HCT116 (cell line): ENCODE measurements at regions not wholly inside any gene's neighbourhood (a gene's known extent, or its start where the extent isn't known, plus 50 kb on each side); places are given as distances from the start of the nearest gene placed in this dataset.

Experiments used
- ATAC-seq: fragments of 200-7000 bp; cut with Tn5 transposase; 2 replicates; pipeline ENCODE4 v1.9.1; 2020; ENCODE audit warnings: mild to moderate bottlenecking, moderate library complexity
- BruUV-seq: library from RNA; stranded (reverse); fragments of 400-500 nt; replicated peaks from 2 replicates; lab custom pipeline; 2021; lab: Mats Ljungman, UMichigan
- CTCF ChIA-PET: fragments of 300-600 bp; sonication (Branson Sonifier 250); formaldehyde crosslinking; loops from one replicate; lab custom pipeline; 2021; ENCODE audit warnings: antibody characterized with exemption; lab: Charles Lee
- POLR2A ChIA-PET: fragments of 300-600, 350-600 bp; sonication (Branson Sonifier 250); formaldehyde crosslinking; loops from one replicate; lab custom pipeline; 2021; ENCODE audit warnings: antibody characterized with exemption; lab: Charles Lee
- RAD21 ChIA-PET, 2 experiments: fragments of 300-600 bp; sonication (Branson Sonifier 250); formaldehyde crosslinking; loops; one replicate each; lab custom pipeline; 2023; ENCODE audit warnings: low total read pairs in 2 of 2; ENCODE audit not compliant: uncharacterized antibody in 2 of 2, unreplicated experiment in 2 of 2, low non-redundant PET in 1 of 2; lab: Charles Lee
- DNase-seq: peaks from one replicate; pipeline ENCODE4 v3.0.0-alpha.2; 2010; ENCODE audit warnings: low read depth, low spot score
- H2AFZ ChIP-seq: fragments of 200-600 bp; shearing (Covaris generic), sonication (generic); 2 replicates; pipeline ENCODE4 v1.6.1; 2017; ENCODE audit warnings: low read depth, mixed run types, mixed read lengths, antibody characterized with exemption, low read length; ENCODE audit not compliant: poor library complexity, severe bottlenecking
- H3K27ac ChIP-seq: 2 replicates; pipeline ENCODE4 v1.5.1; 2012; ENCODE audit warnings: low read depth, low read length
- H3K27me3 ChIP-seq: fragments of 200-600 bp; sonication (generic); 2 replicates; pipeline ENCODE4 v1.6.1; 2016; ENCODE audit warnings: mixed run types, low read length, mixed read lengths; ENCODE audit not compliant: insufficient read depth
- H3K36me3 ChIP-seq, 2 experiments: fragments of 200-500 bp in 1 of 2; fragments of 200-600 bp in 1 of 2; sonication (Bioruptor generic) in 1 of 2; sonication (generic) in 1 of 2; 2 replicates each; pipeline versions ENCODE4 v1.5.1 to v1.6.1; 2014 to 2016; ENCODE audit warnings: low read length in 2 of 2, inconsistent platforms in 1 of 2, mixed read lengths in 1 of 2, mixed run types in 1 of 2; ENCODE audit not compliant: insufficient read depth in 2 of 2, control insufficient read depth in 1 of 2
- H3K4me1 ChIP-seq, 2 experiments: fragments of 200-600 bp in 1 of 2; sonication (generic) in 1 of 2; 2 replicates each; pipeline versions ENCODE4 v1.5.1 to v1.6.1; 2012 to 2017; ENCODE audit warnings: low read length in 2 of 2, inconsistent platforms in 1 of 2, mild to moderate bottlenecking in 1 of 2, mixed read lengths in 1 of 2, mixed run types in 1 of 2, moderate library complexity in 1 of 2; ENCODE audit not compliant: insufficient read depth in 2 of 2, control insufficient read depth in 1 of 2
- H3K4me2 ChIP-seq: fragments of 200-600 bp; sonication (generic); 2 replicates; pipeline ENCODE4 v1.6.1; 2017; ENCODE audit warnings: mixed run types, low read length, mixed read lengths
- H3K4me3 ChIP-seq, 2 experiments: fragments of 200-600 bp in 1 of 2; sonication (generic) in 1 of 2; replicated peaks in 1 of 2; 2 replicates each; pipeline ENCODE4 v1.5.1; 2011 to 2016; ENCODE audit warnings: low read length in 2 of 2, control low read depth in 1 of 2, low read depth in 1 of 2, mild to moderate bottlenecking in 1 of 2, mixed read lengths in 1 of 2, mixed run types in 1 of 2
- H3K79me2 ChIP-seq: fragments of 200-600 bp; sonication (generic); 2 replicates; pipeline ENCODE4 v1.6.1; 2017; ENCODE audit warnings: mild to moderate bottlenecking, mixed run types, low read length, moderate library complexity, mixed read lengths; ENCODE audit not compliant: insufficient read depth
- H3K9ac ChIP-seq: fragments of 200-600 bp; sonication (generic); 2 replicates; pipeline ENCODE4 v1.6.1; 2016; ENCODE audit warnings: low read length, mixed read lengths
- H3K9me2 ChIP-seq: fragments of 200-600 bp; sonication (generic), shearing (Covaris generic); 2 replicates; pipeline ENCODE4 v1.6.1; 2017; ENCODE audit warnings: mixed run types, mild to moderate bottlenecking, moderate library complexity; ENCODE audit not compliant: insufficient read depth
- H3K9me3 ChIP-seq, 2 experiments: fragments of 200-500 bp in 1 of 2; fragments of 200-600 bp in 1 of 2; sonication (Bioruptor generic) in 1 of 2; sonication (generic) in 1 of 2; 2 replicates each; pipeline ENCODE4 v1.6.1; 2014 to 2017; ENCODE audit warnings: low read length in 2 of 2, mixed read lengths in 2 of 2, inconsistent platforms in 1 of 2, low read depth in 1 of 2, mild to moderate bottlenecking in 1 of 2, mixed run types in 1 of 2, moderate library complexity in 1 of 2; ENCODE audit not compliant: control insufficient read depth in 1 of 2, insufficient read depth in 1 of 2
- H4K20me1 ChIP-seq: fragments of 200-600 bp; sonication (generic), shearing (Covaris generic); 2 replicates; pipeline ENCODE4 v1.6.1; 2017; ENCODE audit warnings: mixed run types, mild to moderate bottlenecking, moderate library complexity; ENCODE audit not compliant: insufficient read depth
- ATF3 ChIP-seq: IDR thresholded peaks from 2 replicates; pipeline ENCODE4 v1.6.1; 2012
- CBX3 ChIP-seq: IDR thresholded peaks from 2 replicates; pipeline ENCODE4 v1.6.1; 2012; ENCODE audit warnings: low read depth
- CEBPB ChIP-seq: IDR thresholded peaks from 2 replicates; pipeline ENCODE4 v1.6.1; 2012; ENCODE audit warnings: low read depth
- CTCF ChIP-seq, 3 experiments: fragments of 200-600 bp in 1 of 3; sonication (generic) in 1 of 3; IDR thresholded peaks in 2 of 3; conservative IDR thresholded peaks in 1 of 3; 2 replicates each; pipeline ENCODE4 v1.5.1; 2012 to 2017; ENCODE audit warnings: low read depth in 2 of 3, low read length in 2 of 3, antibody characterized with exemption in 1 of 3, borderline replicate concordance in 1 of 3, control low read depth in 1 of 3, mild to moderate bottlenecking in 1 of 3, mixed read lengths in 1 of 3, mixed run types in 1 of 3, moderate library complexity in 1 of 3; ENCODE audit not compliant: insufficient read depth in 1 of 3
- ELF1 ChIP-seq: IDR thresholded peaks from 2 replicates; pipeline ENCODE4 v1.6.1; 2012; ENCODE audit warnings: low read depth, borderline replicate concordance
- EZH2 ChIP-seq: fragments of 200-600 bp; sonication (generic); IDR thresholded peaks from 2 replicates; pipeline ENCODE4 v1.6.1; 2017; ENCODE audit warnings: antibody characterized with exemption, mixed run types
- EZH2phosphoT487 ChIP-seq: fragments of 200-600 bp; IDR thresholded peaks from 2 replicates; pipeline ENCODE4 v1.6.1; 2018; ENCODE audit warnings: antibody characterized with exemption, borderline replicate concordance
- FOSL1 ChIP-seq: IDR thresholded peaks from 2 replicates; pipeline ENCODE4 v1.6.1; 2012; ENCODE audit warnings: low read depth
- JUND ChIP-seq: IDR thresholded peaks from 2 replicates; pipeline ENCODE4 v1.6.1; 2012
- MAX ChIP-seq: IDR thresholded peaks from 2 replicates; pipeline ENCODE4 v1.6.1; 2012
- POLR2A ChIP-seq: IDR thresholded peaks from 2 replicates; pipeline ENCODE4 v1.7.0; 2011; ENCODE audit warnings: borderline replicate concordance; ENCODE audit not compliant: insufficient read depth, insufficient read length; ENCODE audit errors: extremely low read depth
- POLR2AphosphoS5 ChIP-seq: IDR thresholded peaks from 2 replicates; pipeline ENCODE4 v1.6.1; 2011; ENCODE audit warnings: mild to moderate bottlenecking, low read depth, low read length, moderate library complexity
- REST ChIP-seq: IDR thresholded peaks from 2 replicates; pipeline ENCODE4 v1.6.1; 2012; ENCODE audit warnings: low read depth
- SIN3A ChIP-seq: IDR thresholded peaks from 2 replicates; pipeline ENCODE4 v1.6.1; 2012; ENCODE audit warnings: low read depth
- SP1 ChIP-seq: IDR thresholded peaks from 2 replicates; pipeline ENCODE4 v1.6.1; 2012; ENCODE audit warnings: low read depth
- TCF7L2 ChIP-seq: IDR thresholded peaks from 2 replicates; pipeline ENCODE4 v1.7.0; 2011; ENCODE audit warnings: borderline replicate concordance, inconsistent platforms; ENCODE audit not compliant: insufficient read depth, insufficient read length; ENCODE audit errors: extremely low read depth
- YY1 ChIP-seq: IDR thresholded peaks from 2 replicates; pipeline ENCODE4 v1.6.1; 2011; ENCODE audit warnings: low read length, low read depth, moderate library complexity, mild to moderate bottlenecking; ENCODE audit not compliant: insufficient replicate concordance; ENCODE audit errors: extremely low read depth
- ZBTB33 ChIP-seq: IDR thresholded peaks from 2 replicates; pipeline ENCODE4 v1.6.1; 2011; ENCODE audit warnings: mild to moderate bottlenecking, low read length, moderate library complexity; ENCODE audit not compliant: insufficient replicate concordance; ENCODE audit errors: extremely low read depth
- ZFX ChIP-seq: fragments of 450-650 bp; IDR thresholded peaks from 2 replicates; pipeline ENCODE4 v1.6.1; 2017
- ZNF274 ChIP-seq: fragments of 200-500 bp; sonication (Bioruptor generic); IDR thresholded peaks from 2 replicates; pipeline ENCODE4 v1.6.1; 2014; ENCODE audit warnings: mild to moderate bottlenecking, low read depth, low read length, inconsistent platforms
- intact Hi-C: fragments of 100-400 bp; cut with micrococcal nuclease; formaldehyde crosslinking; loops from 2 replicates; pipeline ENCODE4 v1.10.0; 2022

- Histone ChIP-seq H3K4me1 (no peaks in the 10 kb centered on the region), H3K27ac (no peak overlapping the region), H3K4me3 (no peak overlapping the region), H4K20me1 (no peaks in the 10 kb centered on the region), H3K4me2 (no peak overlapping the region), H3K79me2 (no peaks in the 10 kb centered on the region), H3K9ac (no peak overlapping the region), H3K9me2 (no peaks in the 10 kb centered on the region; the same call in 1 of the 2 replicates), H3K9me3 (no peaks in the 10 kb centered on the region), H3K36me3 (no peaks in the 10 kb centered on the region), H2AFZ (no peak overlapping the region), H3K27me3 (no peaks in the 10 kb centered on the region)
- POLR2A ChIA-PET = no interaction called here
- RAD21 ChIA-PET = no interaction called here
- ATAC-seq (no peak), DNase-seq (no peak)
- BruUV-seq = no TSS peak
- TF ChIP-seq FOSL1 = no peak
- TF ChIP-seq POLR2A = no peak
- no peak for TF ChIP-seq POLR2AphosphoS5
- TF ChIP-seq ELF1 = no peak
- TF ChIP-seq SIN3A = no peak
- TF ChIP-seq YY1 = no peak
- TF ChIP-seq EZH2phosphoT487 = no peak
- no peak for TF ChIP-seq REST
- no peak for TF ChIP-seq ZBTB33
- no peak for TF ChIP-seq CTCF (IDR thresholded peaks at IDR 0.05 in 2 of 3, conservative IDR thresholded peaks at IDR 0.05 in 1 of 3; ENCODE audit: borderline replicate concordance in 1 of 3, insufficient read depth in 1 of 3, low read depth in 2 of 3, low read length in 2 of 3)
- TF ChIP-seq MAX = no peak
- no peak for TF ChIP-seq ZFX
- no peak for TF ChIP-seq JUND
- TF ChIP-seq CBX3 = no peak
- no peak for TF ChIP-seq ZNF274
- TF ChIP-seq EZH2 = no peak
- TF ChIP-seq ATF3 = no peak
- no peak for TF ChIP-seq SP1
- no peak for TF ChIP-seq CEBPB
- TF ChIP-seq TCF7L2 = no peak
- CTCF ChIA-PET = no interaction called here
- intact Hi-C loops = no loop called here
These were observed 983.1 kb downstream of the STIM2 start for GRCh38 chr4:27843776-27844175.
